HG03064 (cell line): ENCODE measurements at regions not wholly inside any gene's neighbourhood (a gene's known extent, or its start where the extent isn't known, plus 50 kb on each side); places are given as distances from the start of the nearest gene placed in this dataset.

Experiments
- ATAC-seq: cut with Tn5 transposase; IDR thresholded peaks from one replicate; pipeline ENCODE4 v1.9.1; 2021; ENCODE audit warnings: low read depth; ENCODE audit not compliant: unreplicated experiment

DNA sequence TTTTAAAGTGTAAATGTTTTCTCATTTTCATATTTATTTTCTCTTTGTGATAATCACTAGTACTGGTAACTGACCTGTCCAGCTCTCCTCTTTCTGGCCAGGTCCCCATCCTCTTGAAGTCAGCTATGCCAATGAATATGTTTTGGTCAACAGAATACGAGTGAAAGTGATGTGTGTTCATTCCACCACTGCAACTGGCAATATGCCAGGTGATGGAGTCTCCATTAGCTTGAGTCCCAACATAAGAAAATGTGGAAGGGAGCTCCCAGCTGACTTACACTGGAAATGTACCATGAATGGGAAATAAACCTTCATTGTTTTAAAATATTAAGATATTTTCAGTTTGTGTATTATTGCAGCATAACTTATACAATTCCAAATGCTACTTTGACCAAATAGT lies 75.8 kb downstream of the CCDC34 start:
- no peak for ATAC-seq

DNA sequence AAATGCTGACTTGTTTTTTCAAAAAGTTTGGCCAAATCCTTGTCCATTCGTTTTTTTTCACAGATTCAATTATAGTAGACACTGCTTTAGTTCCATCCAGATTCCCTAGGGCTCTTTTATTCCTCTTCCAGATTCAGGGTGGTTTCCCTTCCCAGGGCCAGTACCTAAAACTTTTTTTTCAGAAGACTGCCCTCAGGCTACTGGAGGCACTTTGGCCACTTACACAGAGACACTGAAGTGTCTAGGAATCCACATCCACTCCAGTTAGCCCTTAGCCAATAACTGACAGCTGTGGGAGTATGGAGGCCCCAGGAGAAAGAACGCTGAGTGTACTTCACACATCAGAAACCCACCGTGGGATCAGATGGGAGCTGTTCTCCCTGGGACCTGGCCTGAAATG lies 77.3 kb downstream of the CCDC34 start:
- ATAC-seq: no peak

DNA sequence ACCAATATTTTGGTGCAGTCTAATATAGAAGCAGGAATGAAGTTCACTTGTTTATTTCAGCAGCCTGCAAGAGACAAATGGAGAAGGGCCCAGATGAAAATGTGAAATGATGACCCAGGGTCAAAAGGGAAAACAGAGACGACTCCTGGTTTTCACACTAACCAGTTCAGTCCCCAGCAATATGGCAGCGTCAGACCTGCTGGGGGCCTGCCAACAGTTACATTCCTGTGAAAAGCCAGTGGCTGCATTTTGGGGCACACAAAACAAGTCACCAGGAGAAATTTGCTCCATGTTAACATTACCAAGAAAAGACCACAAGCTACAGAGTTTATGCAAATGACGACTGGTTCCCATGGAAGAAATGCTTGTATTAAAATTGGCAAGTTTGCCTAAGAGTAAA lies 80.2 kb downstream of the CCDC34 start:
- no peak for ATAC-seq

DNA sequence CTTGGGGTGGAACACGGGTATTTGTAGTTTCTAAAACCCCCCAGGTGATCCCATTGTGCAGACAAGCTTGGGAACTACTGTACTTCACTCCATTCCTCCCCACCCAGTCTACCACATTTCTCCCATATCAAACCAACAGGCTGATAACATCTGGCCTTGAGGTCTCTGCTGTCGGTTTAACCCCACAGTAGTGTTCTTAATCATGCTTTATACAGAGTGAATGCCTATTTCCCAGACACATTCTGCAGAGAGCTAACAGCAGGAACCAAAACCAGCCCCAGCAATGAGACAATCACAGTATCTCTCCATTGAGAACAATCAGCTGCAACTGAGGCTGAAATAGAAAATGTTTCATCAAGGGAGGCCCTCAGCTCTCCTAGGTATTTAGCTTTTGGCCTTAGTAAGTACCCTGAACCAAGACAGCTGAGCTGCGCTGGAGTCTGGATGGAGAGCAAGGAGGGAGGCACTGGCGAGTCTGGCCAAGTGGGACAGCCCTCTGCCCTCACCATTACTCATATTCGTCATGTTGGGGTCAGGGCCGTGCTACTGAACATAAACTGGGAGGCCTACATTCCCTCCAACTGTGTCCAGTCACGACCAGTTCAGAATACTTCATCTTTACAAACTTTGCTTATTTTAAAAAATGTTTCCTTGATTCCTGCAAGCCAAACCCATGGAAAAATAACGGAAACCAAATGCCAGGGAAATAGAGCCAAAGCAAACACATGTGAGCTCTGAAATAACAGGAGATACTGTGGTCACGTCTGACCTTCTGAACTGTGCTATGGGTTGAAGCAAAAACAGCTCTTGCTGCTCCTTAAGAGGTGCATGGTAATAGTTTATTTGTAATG lies 81.0 kb downstream of the CCDC34 start:
- ATAC-seq: no peak

DNA sequence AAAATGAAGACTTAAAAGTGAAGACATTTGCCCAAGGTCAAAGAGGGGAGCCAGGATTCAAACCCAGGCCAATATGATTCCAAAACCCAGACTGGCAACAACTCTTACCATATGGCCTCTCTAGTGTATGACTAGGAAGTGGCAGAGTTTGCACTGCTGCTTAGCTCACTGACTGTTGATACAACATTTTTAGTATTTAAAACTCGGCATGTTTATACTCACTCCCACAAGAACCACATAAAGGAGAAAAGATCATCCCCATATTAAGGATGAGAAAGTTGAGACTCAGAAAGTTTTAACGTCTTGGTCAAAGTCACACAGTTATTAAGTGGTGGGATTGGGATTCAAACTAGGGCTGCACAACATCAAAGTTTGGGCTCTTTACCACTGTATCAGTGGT lies 81.7 kb downstream of the CCDC34 start:
- no peak for ATAC-seq

DNA sequence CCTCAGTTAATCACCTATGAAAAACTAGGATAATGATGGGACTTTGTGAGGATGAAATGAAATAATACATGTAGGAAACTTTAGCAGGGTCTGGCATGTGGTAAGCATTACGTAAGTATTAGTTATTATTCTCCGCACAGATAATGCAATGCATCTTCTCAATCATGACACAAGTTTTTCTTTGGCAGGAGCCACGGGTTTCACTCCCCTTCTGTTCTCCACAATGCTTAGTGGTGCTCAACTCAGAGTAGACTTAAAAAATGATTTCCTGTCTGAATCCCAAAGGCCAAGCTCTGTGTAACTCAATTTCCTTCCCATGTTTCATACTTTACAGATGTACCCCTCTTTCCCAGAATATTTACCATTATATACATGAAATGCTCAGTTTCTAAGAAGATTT lies 82.9 kb downstream of the CCDC34 start:
- no peak for ATAC-seq

DNA sequence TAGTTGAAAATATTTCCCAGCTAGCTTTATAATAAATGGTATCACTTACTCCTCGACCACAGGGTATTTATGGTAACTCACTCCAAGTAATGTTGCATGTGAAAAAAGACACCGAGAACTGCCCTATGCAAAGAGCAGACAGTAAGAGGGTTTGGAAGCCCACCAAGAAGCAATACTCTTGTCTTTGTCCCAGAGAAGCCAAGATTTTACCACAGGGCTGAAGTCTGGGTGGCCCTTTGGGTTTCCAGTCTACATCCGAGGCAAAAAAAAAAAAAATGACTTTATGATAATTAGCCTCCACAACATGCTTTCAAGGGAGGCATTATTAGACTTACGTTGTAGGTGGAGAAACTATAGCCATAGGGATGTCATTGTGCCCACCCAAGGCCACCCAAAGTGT lies 83.6 kb downstream of the CCDC34 start:
- no peak for ATAC-seq

DNA sequence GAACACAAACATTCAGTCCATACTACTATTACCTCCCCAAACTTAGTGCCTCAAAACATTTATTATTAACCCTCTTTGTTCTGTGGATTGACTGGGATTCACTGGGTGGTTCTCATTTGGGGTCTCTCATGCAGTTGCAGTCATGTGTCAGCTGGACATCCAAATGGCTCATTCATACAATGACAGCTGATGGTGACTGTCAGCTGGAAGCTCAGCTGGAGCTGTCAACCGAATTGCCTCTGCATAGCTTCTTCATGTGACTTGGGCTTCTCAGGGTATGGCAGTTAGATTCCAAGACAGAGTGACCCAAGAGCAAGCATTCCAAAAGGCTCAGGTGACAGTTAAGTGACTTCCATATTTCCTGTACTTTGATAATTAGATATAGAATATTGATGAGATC lies 85.2 kb downstream of the CCDC34 start:
- ATAC-seq: no peak

DNA sequence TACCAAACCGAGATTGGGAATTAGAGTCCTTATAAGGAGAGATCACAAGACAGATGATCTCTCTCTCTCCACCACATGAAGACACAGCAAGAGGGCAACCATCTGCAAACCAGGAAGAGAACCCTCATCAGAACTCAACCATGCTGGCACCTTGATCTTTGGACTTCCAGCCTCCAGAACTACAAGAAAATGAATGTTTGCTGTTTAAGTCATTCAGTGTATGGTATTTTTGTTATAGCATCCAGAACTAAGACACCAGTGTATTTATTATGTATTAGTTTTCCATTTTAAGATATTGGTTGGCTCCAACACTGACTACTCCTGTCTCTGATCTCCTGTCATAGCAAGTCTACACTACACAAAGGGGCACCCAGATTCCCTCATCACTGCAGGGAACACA lies 86.9 kb downstream of the CCDC34 start:
- no peak for ATAC-seq

DNA sequence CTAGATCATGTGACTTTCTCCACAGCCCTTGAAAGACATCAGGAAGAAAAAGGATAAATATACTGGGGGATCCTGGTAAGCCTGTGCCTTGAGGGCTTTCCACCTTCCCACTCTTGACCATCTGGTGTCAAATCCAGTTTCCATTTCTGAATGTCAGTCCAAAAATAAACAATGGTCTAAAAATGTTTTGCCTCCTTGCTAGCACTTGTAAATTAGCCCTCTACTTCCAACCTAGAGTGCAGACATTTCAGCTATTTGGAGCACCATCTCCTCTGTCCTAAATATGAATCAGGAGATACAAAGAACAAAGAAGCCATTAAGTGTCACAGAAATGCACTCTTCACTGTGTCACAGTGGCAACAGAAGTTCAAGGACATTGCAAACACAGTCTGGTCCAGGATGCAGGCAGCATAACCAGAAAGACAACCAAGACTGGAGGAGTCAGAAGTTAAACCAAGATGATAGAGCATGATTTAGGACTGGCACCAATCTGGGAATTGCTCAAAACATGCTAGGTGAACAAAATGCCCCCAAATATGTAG lies 88.1 kb downstream of the CCDC34 start:
- ATAC-seq: no peak

DNA sequence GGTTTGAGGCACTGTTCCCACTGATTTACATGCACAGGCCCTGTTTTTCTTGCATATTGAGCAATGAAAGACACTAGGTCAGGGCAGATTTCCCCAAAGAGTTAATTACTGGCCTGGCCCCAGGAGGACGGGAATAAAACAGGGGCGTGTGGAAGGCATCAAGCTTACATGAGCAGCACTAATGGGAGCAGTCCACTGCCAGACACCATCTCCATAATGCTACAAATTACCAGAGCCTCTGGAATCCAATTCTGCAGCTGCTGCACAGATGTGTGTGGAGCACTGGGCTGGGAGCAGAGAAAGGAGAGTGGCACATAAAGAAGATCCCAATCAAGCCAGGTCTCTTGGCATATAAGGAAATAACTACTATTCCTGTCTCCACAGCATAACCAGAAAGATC lies 96.9 kb downstream of the CCDC34 start:
- ATAC-seq: no peak

DNA sequence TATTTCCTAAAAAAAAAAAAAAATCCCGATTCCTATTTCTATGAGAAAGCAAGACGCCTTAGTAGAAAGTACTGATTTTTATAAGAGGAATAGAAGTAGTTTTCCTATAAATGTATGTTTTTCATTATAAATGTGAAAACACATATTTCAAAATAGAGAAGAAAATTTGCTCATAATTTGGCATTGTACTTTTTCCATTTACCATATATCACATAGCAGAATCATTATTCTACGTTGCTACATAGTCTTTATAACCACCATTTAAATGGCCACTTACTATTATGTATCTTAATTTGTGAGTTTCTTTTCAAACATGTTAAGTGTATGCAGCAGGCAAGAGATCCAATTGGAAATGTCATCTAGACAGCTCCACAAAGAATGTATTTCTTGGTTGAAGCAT lies 99.0 kb downstream of the CCDC34 start:
- ATAC-seq: no peak

DNA sequence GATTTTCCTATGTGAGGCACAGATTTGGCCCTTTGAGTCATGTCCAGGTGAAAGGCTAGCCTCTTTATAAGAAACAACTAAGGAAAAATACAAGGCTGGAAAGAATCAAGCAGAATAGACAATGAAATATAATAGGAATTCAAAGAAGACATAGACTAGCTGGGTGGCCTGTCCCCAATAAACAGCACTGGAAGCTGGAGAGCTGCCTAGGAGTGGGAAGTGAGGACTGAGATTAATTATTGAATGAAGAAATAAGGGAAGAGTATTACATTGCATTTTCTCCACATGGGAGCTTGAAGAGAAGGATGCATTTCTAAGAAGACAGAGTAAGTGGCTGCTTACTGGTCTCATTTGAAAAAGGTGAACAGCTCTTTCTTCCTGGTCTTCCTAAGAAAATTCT lies 100.0 kb downstream of the CCDC34 start:
- no peak for ATAC-seq

DNA sequence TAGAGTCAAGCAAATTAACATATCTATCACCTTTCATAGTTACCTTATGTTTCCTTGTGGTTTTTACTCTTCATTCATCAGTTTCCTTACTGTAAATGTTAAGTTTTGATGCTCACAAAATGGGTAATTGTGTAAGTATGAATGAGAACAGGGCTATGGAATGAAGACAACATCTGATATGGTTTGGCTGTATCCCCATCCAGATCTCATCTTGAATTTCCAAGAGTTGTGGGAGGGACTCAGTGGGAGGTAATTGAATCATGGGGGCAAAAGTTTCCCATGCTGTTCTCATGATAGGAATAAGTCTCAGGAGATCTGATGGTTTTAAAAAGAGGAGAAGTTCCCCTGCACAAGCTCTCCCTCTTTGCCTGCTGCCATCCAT lies 107.6 kb downstream of the CCDC34 start:
- ATAC-seq: no peak

DNA sequence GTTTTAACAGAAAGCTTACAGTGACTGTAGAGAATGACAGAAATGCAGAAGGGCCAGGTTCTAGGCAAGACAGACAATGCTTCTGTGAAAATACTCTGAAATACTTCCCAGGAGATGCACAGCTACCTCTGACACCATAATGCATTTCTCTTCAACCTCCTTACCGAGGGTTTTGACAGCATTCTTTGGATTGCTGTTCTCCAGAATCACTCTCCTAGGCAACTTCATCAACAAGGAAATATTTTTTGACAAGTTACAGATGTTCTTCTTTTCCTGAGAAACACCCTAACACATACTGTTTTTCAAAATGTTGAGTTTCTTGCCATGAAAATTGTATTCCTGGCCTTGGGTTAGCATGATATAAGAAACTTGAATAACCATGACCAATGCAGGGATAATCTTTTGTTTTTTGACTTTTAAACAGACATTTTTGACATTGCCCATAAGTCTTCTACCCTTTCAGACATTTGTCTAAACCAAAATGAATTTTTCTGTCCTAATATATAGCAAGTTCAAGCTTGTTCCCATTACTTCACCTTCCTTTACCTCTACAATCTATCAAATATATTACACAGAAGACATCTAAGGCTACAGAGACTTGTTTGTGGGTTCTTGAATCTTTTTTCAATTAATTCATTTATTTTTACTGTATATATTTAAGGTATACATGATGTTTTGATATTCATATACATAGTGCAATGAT lies 108.1 kb downstream of the CCDC34 start:
- no peak for ATAC-seq

DNA sequence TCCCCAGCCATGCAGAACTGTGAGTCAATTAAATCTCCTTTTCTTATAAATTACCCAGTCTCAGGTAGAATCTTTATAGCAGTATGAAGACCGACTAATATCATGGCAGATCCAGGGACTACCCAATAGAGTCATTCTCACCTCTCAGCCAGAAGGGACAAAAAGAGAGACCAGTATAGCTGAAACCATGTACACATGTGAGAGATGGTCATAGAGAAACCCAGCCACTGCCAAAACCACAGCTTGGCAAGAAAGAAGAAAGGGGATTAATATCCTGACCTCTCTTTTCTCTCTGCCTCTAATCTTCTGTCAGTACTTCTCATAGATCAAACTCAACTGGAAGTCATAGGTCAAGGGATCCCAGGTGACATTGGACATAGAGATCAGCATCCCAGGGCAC lies 109.8 kb downstream of the CCDC34 start:
- ATAC-seq: no peak

DNA sequence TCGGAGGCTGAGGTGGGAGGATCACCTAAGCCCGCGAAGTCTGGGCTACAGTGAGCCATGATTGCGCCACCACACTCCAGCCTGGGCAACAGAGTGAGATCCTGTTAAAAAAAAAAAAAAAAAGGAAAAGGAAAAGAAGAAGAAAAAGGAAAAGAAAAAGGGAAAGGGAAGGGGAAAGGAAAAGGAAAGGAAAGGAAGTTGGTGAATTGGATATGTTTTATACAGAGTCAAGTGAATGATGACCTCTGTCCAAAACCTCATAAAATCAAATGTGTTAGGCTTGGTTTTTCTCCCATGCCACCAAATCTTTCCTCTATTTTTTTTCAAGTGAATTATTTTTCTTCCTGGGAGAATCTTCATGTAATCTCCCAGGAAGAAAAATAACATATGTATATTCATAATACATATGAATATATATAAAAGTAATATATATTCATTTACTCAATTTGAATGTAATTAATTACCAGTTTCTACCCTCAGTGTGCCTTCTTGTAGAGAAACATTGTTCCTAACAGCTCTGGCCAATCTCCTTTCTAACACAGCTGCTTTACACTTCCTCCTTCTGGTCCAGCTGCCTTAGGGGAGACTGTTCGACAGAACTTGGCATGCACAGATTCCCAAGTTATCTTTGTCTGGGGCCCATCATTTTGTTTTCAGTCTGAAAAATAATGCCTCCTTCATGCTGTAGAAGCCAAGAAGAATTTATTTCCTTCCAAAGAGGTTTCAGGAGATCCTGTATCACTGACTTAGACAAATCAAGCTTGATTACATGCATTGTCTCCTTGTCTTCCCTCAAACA lies 111.9 kb downstream of the CCDC34 start:
- ATAC-seq: no peak

DNA sequence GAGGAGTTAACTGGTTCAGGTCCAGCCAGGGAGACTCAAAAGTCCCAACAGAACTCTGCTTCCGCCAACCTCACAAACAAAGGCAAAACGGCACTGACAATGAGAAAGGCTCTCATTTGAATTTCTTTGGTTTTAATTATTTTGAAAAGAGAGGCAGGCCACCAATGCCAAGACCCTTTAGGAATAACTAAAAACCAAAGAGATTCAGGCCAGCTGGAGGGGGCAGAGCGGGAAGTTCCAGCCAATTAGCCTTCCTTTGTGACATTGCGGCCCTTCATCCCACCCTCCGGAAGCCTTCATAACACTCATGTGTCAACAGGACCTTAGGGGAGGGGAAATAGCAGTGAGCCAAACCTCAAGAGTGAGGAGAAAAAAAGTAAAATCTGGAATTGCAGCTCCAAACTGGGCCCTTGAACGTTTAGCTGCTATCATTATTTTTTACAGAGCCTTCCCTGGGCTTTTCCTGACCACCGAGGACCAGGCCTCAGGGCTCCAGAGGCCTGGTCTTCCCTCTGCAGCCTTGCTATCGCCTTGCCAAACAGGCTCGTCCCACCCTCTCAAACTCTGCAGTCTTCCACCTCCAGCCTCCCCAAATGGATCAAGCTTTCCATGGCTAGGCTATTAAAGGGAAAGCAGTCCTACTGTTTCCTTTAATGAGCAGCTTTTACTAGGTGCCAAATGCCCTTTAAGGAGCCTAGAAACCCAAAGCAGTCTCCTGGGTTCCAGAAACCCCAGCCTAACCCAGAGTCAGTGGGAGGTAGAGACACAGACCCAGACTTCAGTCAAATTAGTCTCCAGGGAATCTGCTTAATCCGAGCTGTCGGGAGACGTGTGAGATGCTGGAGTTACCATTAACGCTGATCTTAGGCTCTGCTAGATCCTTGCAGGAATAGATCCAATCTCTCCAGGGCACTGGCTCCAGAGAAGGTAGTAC lies 114.2 kb downstream of the CCDC34 start:
- no peak for ATAC-seq

DNA sequence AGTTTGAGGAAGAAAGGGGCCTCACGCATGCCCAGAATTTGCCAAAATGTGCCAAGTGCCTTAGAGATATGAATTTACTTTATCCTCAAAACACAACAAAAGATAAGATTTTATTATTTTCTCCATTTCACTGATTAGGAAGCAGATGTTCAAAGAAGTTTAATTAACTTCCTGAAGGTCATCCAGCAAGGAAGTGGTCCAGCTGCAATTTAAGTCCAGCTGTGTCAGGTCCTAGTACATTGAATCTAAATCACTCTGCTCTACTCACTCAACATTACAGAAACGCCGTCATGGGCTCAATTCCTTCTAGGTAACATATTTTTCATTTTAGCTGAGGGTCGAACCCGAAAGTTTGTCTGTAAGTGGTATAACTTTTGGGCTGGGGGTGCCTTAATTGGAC lies 115.4 kb downstream of the CCDC34 start:
- ATAC-seq: no peak

DNA sequence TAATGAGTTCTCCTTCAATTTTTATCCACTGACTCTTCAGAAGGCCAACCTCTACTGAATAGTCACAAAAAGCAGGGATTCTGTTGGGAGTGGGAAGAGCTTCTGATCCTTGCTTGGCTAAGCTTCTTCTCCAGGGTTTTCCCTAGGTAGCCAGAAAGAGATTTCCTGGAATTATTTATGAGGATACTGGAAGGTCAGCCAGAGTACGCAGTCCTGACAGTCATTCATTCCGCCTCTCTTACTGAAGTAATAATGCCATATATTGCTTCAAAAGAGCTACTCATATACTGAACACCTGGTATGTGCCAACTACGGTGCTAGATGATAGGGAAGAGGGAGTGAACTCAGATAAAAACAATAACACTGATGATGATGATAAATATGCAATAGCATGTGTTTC lies 116.1 kb downstream of the CCDC34 start:
- ATAC-seq: no peak
